Vagina (tissue), 2 donors: ENCODE measurements at regions not wholly inside any gene's neighbourhood (a gene's known extent, or its start where the extent isn't known, plus 50 kb on each side); places are given as distances from the start of the nearest gene placed in this dataset.

Experiments used
- POLR2A ChIP-seq, 2 donors: fragments of 450-650 bp; IDR thresholded peaks; one replicate each; pipeline ENCODE4 v1.6.1; 2017; ENCODE audit warnings: antibody characterized with exemption in 2 of 2, mild to moderate bottlenecking in 2 of 2, moderate library complexity in 2 of 2
- TF ChIP-seq, protein P1 (sequence below), 3 experiments: fragments of 450-650 bp in 2 of 3; fragments of 200-600 bp in 1 of 3; sonication (generic) in 1 of 3; IDR thresholded peaks; one replicate each; pipeline ENCODE4 v1.5.1; 2017 to 2019; ENCODE audit warnings: antibody characterized with exemption in 3 of 3, mild to moderate bottlenecking in 2 of 3, moderate library complexity in 2 of 3

DNA sequence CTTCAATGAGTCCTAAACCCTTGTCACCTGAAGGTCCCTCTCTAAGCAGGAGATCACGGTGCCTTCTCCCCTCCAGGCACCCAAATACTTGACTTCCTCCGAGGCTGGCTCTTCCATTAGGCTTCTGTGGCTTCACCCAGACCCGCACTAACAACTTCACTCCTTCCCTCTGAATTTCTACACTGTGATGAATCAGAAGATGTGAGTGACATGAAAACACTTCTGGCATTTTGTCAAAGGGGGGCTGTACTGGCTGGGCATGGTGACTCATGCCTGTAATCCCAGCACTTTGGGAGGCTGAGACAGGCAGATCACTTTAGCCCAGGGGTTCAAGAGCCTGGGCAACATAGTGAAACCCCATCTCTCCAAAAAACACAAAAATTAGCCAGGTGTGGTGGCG lies 72.6 kb upstream of the CNEP1R1 start:
- TF ChIP-seq, protein P1, sequence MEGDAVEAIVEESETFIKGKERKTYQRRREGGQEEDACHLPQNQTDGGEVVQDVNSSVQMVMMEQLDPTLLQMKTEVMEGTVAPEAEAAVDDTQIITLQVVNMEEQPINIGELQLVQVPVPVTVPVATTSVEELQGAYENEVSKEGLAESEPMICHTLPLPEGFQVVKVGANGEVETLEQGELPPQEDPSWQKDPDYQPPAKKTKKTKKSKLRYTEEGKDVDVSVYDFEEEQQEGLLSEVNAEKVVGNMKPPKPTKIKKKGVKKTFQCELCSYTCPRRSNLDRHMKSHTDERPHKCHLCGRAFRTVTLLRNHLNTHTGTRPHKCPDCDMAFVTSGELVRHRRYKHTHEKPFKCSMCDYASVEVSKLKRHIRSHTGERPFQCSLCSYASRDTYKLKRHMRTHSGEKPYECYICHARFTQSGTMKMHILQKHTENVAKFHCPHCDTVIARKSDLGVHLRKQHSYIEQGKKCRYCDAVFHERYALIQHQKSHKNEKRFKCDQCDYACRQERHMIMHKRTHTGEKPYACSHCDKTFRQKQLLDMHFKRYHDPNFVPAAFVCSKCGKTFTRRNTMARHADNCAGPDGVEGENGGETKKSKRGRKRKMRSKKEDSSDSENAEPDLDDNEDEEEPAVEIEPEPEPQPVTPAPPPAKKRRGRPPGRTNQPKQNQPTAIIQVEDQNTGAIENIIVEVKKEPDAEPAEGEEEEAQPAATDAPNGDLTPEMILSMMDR (IDR thresholded peaks at IDR 0.05) = no peak
- no peak for TF ChIP-seq POLR2A (IDR thresholded peaks at IDR 0.05)
